Stimulated activated naive CD8-positive, alpha-beta T cell treated with anti-CD3 and anti-CD28 coated beads, Interleukin-15, amount 100 ng/mL, for 72 hours (primary cell): ENCODE measurements at regions not wholly inside any gene's neighbourhood (a gene's known extent, or its start where the extent isn't known, plus 50 kb on each side); places are given as distances from the start of the nearest gene placed in this dataset.

Experiments
- ATAC-seq: fragments of 150-1000 bp; cut with Tn5 transposase; 2 replicates; pipeline ENCODE4 v1.10.0; 2021; ENCODE audit warnings: mild to moderate bottlenecking, moderate library complexity
- DNase-seq, 2 donors: peaks; one replicate each; pipeline ENCODE4 v3.0.0; 2021 to 2022
- H3K27ac Mint-ChIP-seq, 2 donors: one replicate each; pipeline ENCODE4 v1.8.0; 2022; ENCODE audit warnings: mild to moderate bottlenecking in 2 of 2, mixed read lengths in 2 of 2, moderate library complexity in 2 of 2
- H3K27me3 Mint-ChIP-seq: one replicate; pipeline ENCODE4 v1.8.0; 2022; ENCODE audit warnings: mixed read lengths
- H3K4me1 Mint-ChIP-seq: one replicate; pipeline ENCODE4 v1.8.0; 2022; ENCODE audit warnings: mild to moderate bottlenecking, mixed read lengths
- H3K4me3 Mint-ChIP-seq, 2 donors: one replicate each; pipeline ENCODE4 v1.8.0; 2022; ENCODE audit warnings: mild to moderate bottlenecking in 2 of 2, mixed read lengths in 2 of 2, moderate library complexity in 1 of 2
- H3K9me3 Mint-ChIP-seq, 2 donors: one replicate each; pipeline ENCODE4 v1.8.0; 2022; ENCODE audit warnings: mixed read lengths in 2 of 2

DNA sequence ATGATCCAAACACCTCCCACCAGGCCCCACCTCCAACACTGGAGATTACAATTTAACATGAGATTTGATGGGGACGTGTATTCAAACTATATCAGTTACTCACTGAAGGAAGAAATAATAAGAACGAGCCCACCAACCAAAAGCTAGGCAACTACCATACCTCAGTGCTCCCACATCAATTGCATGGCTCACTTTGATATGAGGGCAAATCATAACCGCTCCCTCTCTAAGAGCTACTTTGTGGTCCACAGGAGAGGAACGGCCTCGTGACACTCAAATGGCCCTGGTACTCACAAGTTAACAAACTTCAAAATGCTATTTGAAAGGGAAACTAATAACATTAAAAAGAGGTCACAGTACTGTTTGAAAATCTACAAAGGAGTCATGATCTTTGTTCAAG is 170.7 kb upstream of the SLC7A11 start:
- Mint-ChIP-seq H3K4me3 (no peak overlapping the region), H3K4me1 (no peaks in the 10 kb centered on the region), H3K27ac (peak overlapping the region in 1 of 2 donors; percentile 65), H3K27me3 (no peaks in the 10 kb centered on the region), H3K9me3 (no peaks in the 10 kb centered on the region)
- no peak for DNase-seq
- no peak for ATAC-seq

DNA sequence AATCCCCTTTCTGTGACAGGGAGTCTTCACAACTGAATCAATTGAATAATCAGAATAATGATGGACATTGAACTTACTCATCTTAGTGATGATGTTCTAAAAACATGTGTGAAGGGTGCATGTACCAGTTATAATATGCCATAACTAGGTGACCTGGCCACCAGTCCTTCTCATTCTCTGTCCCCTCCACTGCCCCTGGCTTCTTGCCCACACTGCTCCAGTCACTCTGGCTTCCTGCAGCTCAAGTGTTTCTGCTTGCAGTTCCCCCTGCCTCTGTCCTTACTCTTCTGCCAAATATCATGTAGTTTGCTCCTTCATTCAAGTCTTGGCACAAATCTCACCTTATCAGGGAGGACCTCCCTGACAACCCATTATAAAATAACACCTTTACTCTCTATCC is 168.1 kb upstream of the SLC7A11 start:
- Mint-ChIP-seq H3K4me1 (no peaks in the 10 kb centered on the region), H3K4me3 (no peak overlapping the region), H3K27ac (no peak overlapping the region), H3K27me3 (no peaks in the 10 kb centered on the region), H3K9me3 (no peaks in the 10 kb centered on the region)
- ATAC-seq (no peak), DNase-seq (no peak)

- H3K4me3 Mint-ChIP-seq = no peak overlapping the region
- H3K9me3 Mint-ChIP-seq = no peaks in the 10 kb centered on the region
- no peaks in the 10 kb centered on the region for H3K4me1 Mint-ChIP-seq
- no peaks in the 10 kb centered on the region for H3K27me3 Mint-ChIP-seq
- DNase-seq (no peak), ATAC-seq (no peak)
- H3K27ac Mint-ChIP-seq = no peak overlapping the region
These were observed 167.5 kb upstream of the SLC7A11 start for GRCh38 chr4:138409670-138410069.

GRCh38 chr4:138408758-138409157 is 166.6 kb upstream of the SLC7A11 start:
- Mint-ChIP-seq H3K27me3 (no peaks in the 10 kb centered on the region), H3K9me3 (no peaks in the 10 kb centered on the region), H3K27ac (no peak overlapping the region), H3K4me3 (no peak overlapping the region), H3K4me1 (no peaks in the 10 kb centered on the region)
- DNase-seq (no peak), ATAC-seq (no peak)

GRCh38 chr4:138407329-138407728 is 165.2 kb upstream of the SLC7A11 start:
- H3K4me1 Mint-ChIP-seq = no peaks in the 10 kb centered on the region
- ATAC-seq (no peak), DNase-seq (no peak)
- H3K4me3 Mint-ChIP-seq = no peak overlapping the region
- H3K27me3 Mint-ChIP-seq = no peaks in the 10 kb centered on the region
- no peaks in the 10 kb centered on the region for H3K9me3 Mint-ChIP-seq
- H3K27ac Mint-ChIP-seq = no peak overlapping the region

- no peaks in the 10 kb centered on the region for H3K27me3 Mint-ChIP-seq
- ATAC-seq = no peak
- DNase-seq = no peak
- no peak overlapping the region for H3K4me3 Mint-ChIP-seq
- H3K9me3 Mint-ChIP-seq = no peaks in the 10 kb centered on the region
- H3K4me1 Mint-ChIP-seq = no peaks in the 10 kb centered on the region
- no peak overlapping the region for H3K27ac Mint-ChIP-seq
These were observed 164.7 kb upstream of the SLC7A11 start for GRCh38 chr4:138406876-138407275.

DNA sequence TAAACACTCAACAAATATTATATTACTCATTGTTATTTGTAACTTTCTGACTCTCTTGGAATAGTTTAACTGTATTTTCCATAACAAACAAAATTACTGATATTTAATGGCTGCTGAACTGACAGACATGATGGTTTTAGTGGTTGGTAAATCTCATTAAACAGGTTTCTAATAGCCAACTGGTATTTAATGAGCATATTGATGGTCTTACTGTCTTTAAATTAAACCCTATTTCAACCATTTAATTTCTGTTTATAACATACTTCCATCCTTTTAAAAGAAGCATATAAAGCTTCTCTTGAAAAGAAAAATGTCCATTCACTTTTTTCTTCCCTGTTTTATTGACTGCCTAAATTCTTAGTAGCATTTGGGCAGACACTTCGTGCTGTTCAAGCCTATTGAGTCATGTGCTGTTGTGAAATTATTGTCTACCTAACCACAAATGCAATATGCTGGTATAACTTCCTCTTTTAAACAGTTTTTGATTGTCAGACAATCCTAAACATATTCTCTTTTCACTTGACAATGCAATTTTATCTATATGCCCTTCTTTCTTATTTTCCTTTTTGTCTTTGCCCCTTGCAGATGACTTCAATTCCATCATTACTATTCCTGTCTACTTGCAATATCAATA is 163.9 kb upstream of the SLC7A11 start:
- no peak for ATAC-seq
- no peaks in the 10 kb centered on the region for H3K27me3 Mint-ChIP-seq
- DNase-seq = no peak
- H3K27ac Mint-ChIP-seq = no peak overlapping the region
- H3K4me1 Mint-ChIP-seq = no peaks in the 10 kb centered on the region
- H3K9me3 Mint-ChIP-seq = no peaks in the 10 kb centered on the region
- H3K4me3 Mint-ChIP-seq = no peak overlapping the region

DNA sequence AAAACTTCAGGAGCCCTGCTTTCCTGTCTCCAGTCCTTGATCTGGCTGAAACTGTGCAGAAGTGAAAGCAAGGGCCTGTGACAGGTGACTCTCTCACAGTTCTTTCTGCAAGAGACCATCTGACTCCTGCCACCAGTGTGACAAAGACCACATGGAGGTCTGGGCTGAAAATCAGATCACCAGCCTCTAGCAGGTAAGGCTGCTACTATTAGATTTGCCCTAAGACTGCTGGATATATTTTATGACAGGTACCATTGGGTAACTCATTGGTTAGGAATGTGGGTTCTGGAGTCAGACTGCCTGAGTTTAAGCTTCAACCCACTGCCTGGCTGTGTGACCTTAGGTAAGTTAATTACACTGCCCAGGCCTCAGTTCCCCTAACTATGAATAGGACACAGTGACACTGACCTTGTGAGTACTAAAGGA is 163.3 kb upstream of the SLC7A11 start:
- no peaks in the 10 kb centered on the region for H3K4me1 Mint-ChIP-seq
- DNase-seq (no peak), ATAC-seq (no peak)
- no peak overlapping the region for H3K27ac Mint-ChIP-seq
- no peaks in the 10 kb centered on the region for H3K9me3 Mint-ChIP-seq
- no peaks in the 10 kb centered on the region for H3K27me3 Mint-ChIP-seq
- H3K4me3 Mint-ChIP-seq = no peak overlapping the region

DNA sequence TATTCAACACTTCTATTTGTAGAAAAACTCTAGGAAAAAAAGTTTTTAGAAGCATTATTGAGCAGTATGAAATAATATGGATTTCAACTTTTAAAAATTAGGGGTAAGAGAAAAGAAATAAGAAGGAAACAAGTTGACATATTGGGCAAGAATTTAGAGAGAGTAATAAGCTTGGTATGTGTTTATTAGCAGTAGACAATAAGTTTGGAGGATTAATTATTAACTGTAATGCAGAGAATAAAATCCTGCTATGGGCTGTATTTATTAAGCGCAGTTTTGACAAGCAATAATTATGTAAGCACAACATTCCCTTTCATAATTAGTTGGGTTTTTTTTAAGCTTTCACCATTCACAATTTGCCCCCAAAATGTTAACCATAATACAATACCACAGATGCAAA is 162.7 kb upstream of the SLC7A11 start:
- H3K4me1 Mint-ChIP-seq = no peaks in the 10 kb centered on the region
- H3K9me3 Mint-ChIP-seq = no peaks in the 10 kb centered on the region
- ATAC-seq (no peak), DNase-seq (no peak)
- H3K4me3 Mint-ChIP-seq = no peak overlapping the region
- H3K27ac Mint-ChIP-seq = no peak overlapping the region
- H3K27me3 Mint-ChIP-seq = no peaks in the 10 kb centered on the region

DNA sequence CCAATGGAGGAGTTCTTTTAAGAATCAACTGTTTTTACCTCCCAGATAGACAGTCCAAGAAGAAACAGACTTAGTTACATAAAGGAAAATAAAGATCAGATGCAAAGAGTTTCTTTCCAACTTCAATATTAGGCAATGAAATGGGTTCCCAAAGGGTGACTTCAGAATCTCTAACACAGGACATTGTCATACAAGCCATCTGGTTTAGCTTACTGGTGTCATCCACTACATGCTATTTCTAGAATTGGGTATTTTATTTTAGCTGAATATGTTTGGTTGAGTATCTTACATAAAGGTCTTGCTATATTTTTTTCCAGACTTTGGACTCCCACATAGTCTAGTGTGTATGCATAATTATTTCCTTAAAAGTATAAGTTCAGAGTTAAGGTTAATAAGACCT is 162.1 kb upstream of the SLC7A11 start:
- no peak for ATAC-seq
- H3K9me3 Mint-ChIP-seq = no peaks in the 10 kb centered on the region
- H3K27me3 Mint-ChIP-seq = no peaks in the 10 kb centered on the region
- H3K4me1 Mint-ChIP-seq = no peaks in the 10 kb centered on the region
- H3K27ac Mint-ChIP-seq = no peak overlapping the region
- no peak for DNase-seq
- no peak overlapping the region for H3K4me3 Mint-ChIP-seq

DNA sequence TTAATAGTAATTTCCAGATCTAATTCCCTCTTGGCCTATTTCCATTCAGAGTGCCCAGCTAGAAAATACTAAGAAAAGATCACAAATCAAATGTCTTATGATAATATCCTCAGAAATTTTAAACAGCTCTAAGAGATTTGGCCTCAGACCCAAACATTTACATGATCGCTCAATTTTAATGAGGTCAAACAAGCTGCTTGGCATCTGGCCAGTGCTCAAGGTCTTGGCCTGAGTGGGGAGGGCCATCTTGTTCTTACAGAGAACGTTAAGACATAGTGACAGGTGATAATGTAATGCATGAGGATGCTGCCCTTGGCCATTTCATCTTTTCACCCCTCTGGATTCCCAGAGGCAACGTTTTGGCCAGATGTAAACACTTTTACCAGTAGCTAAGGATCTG is 159.2 kb upstream of the SLC7A11 start:
- ATAC-seq (no peak), DNase-seq (no peak)
- H3K27ac Mint-ChIP-seq = no peak overlapping the region
- H3K4me1 Mint-ChIP-seq = no peaks in the 10 kb centered on the region
- H3K9me3 Mint-ChIP-seq = no peaks in the 10 kb centered on the region
- H3K27me3 Mint-ChIP-seq = no peaks in the 10 kb centered on the region
- H3K4me3 Mint-ChIP-seq = no peak overlapping the region

GRCh38 chr4:138400543-138400942 is 158.4 kb upstream of the SLC7A11 start:
- H3K4me3 Mint-ChIP-seq = no peak overlapping the region
- no peak overlapping the region for H3K27ac Mint-ChIP-seq
- H3K9me3 Mint-ChIP-seq = no peaks in the 10 kb centered on the region
- no peak for DNase-seq
- no peaks in the 10 kb centered on the region for H3K27me3 Mint-ChIP-seq
- H3K4me1 Mint-ChIP-seq = no peaks in the 10 kb centered on the region
- no peak for ATAC-seq

GRCh38 chr4:138400066-138400465 is 157.9 kb upstream of the SLC7A11 start:
- Mint-ChIP-seq H3K4me1 (no peaks in the 10 kb centered on the region), H3K9me3 (no peaks in the 10 kb centered on the region), H3K27me3 (no peaks in the 10 kb centered on the region), H3K27ac (no peak overlapping the region), H3K4me3 (no peak overlapping the region)
- ATAC-seq (no peak), DNase-seq (no peak)

DNA sequence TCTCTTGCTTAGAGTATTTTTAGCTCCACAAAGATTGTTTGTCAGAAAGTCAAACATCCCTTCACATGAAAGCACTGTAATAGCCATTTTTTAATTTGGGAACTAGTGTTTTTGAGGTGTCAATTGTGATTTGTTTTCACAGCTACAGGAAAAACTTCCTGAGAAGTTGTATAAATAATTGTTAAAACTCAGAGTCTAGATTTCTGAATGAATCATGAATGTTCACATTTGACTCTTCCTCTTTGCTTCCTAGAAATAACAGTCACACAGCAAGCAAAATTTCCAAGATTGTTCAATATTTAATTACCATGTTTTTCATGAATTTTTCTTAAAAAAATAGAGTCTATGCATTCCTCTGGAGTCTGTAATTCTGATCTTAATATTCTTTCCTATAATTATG is 156.9 kb upstream of the SLC7A11 start:
- H3K4me1 Mint-ChIP-seq = no peaks in the 10 kb centered on the region
- ATAC-seq (no peak), DNase-seq (no peak)
- H3K4me3 Mint-ChIP-seq = no peak overlapping the region
- no peak overlapping the region for H3K27ac Mint-ChIP-seq
- no peaks in the 10 kb centered on the region for H3K27me3 Mint-ChIP-seq
- H3K9me3 Mint-ChIP-seq = no peaks in the 10 kb centered on the region

- H3K9me3 Mint-ChIP-seq = no peaks in the 10 kb centered on the region
- no peaks in the 10 kb centered on the region for H3K27me3 Mint-ChIP-seq
- H3K4me1 Mint-ChIP-seq = no peaks in the 10 kb centered on the region
- no peak overlapping the region for H3K4me3 Mint-ChIP-seq
- no peak for ATAC-seq
- no peak for DNase-seq
- no peak overlapping the region for H3K27ac Mint-ChIP-seq
These were observed 156.2 kb upstream of the SLC7A11 start for GRCh38 chr4:138398322-138398721.

DNA sequence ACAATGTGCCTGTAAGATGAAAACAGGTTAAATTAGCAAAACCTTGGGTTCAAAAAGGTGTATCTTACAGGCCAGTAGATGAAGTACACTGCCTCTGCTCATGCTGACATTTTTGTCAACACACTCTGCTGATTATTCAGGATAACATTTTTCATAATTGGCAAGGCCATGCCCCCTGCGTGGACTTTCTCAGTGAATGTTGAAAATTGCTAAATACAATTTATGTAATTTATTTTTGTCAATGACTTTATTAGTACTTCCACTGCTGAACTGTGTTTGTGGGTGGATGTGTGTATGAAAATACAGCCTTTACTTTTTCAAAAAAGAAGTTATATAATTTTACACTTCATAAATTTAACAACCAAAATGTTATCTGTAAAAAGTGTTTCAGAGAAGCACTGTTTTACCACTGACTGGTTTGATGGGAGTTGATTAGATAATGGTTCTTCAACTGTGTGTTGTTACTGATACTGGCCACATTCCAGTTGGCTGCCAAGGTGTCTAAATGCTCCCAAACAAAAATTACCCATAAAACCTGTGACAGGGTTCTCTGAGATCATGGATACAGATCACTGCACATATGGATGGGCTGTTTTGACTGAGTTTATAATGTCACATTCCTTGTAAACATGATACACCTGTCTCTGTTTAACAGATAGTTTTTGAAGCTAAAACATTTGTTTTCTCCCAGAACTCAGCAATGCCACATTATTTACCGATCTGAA is 151.9 kb upstream of the SLC7A11 start:
- no peak for ATAC-seq
- Mint-ChIP-seq H3K27ac (no peak overlapping the region), H3K4me3 (no peak overlapping the region), H3K27me3 (no peaks in the 10 kb centered on the region), H3K4me1 (no peaks in the 10 kb centered on the region), H3K9me3 (no peaks in the 10 kb centered on the region)
- no peak for DNase-seq

GRCh38 chr4:138392751-138393308 is 150.7 kb upstream of the SLC7A11 start:
- Mint-ChIP-seq H3K27me3 (no peaks in the 10 kb centered on the region), H3K9me3 (no peaks in the 10 kb centered on the region), H3K4me1 (no peaks in the 10 kb centered on the region), H3K4me3 (no peak overlapping the region), H3K27ac (no peak overlapping the region)
- DNase-seq = no peak
- ATAC-seq = no peak
